ENCODE measurements at regions not wholly inside any gene's neighbourhood (a gene's known extent, or its start where the extent isn't known, plus 50 kb on each side); places are given as distances from the start of the nearest gene placed in this dataset.
"Not testable (repeated sequence)": the region's sequence is repeated elsewhere in the genome, so short reads cannot be mapped to it uniquely, and the experiment has no call there.

DNA sequence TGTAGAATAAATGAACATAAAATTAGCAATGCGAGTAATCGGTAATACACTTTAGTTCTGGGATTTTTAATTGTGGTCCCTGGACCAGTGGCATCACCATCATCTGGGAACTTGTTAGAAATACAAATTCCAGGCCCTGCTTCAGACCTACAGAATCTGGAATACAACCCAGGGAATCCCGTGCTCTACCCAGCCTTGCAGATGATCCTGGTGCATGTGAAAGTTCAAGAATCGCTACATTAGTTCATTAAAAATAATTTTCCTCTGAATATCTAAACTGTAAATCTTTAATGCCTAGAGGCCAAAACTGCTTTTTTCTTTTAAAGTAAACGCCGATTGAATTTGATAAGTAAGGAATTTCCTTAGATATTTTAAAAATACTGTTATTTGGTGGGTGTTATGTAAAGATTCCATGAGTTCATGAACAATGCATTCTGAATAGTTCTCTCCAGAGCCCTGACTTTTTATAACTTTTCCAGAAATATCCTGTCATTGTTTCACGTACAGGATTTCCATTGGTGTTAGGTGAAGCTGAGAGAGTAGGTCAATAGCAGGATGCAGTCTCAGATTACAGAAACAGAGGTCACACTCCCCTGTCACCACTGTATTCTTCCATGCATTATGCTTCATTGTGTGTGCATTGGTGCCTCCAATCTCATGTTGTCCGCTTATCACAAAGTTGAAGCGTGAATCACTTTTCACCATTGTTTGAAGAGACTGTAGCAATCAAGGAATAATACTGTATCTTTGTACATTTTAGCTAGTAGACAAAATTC lies 596.5 kb upstream of the KLF12 start:
- Mint-ChIP-seq H3K4me1 (peaks cover 9% of the 10 kb centered on the region), H3K27ac (no peak overlapping the region), H3K9me3 (peaks cover 8% of the 10 kb centered on the region), H3K36me3 (no peaks in the 10 kb centered on the region), H3K4me3 (no peak overlapping the region), H3K27me3 (ENCODE audit: insufficient read depth, low read depth) (peaks cover 5% of the 10 kb centered on the region)
- TF ChIP-seq EZH2 (IDR thresholded peaks at IDR 0.05) (no peak), EZH2phosphoT487 (IDR thresholded peaks at IDR 0.05) (no peak)
- TF ChIP-seq, protein P1, sequence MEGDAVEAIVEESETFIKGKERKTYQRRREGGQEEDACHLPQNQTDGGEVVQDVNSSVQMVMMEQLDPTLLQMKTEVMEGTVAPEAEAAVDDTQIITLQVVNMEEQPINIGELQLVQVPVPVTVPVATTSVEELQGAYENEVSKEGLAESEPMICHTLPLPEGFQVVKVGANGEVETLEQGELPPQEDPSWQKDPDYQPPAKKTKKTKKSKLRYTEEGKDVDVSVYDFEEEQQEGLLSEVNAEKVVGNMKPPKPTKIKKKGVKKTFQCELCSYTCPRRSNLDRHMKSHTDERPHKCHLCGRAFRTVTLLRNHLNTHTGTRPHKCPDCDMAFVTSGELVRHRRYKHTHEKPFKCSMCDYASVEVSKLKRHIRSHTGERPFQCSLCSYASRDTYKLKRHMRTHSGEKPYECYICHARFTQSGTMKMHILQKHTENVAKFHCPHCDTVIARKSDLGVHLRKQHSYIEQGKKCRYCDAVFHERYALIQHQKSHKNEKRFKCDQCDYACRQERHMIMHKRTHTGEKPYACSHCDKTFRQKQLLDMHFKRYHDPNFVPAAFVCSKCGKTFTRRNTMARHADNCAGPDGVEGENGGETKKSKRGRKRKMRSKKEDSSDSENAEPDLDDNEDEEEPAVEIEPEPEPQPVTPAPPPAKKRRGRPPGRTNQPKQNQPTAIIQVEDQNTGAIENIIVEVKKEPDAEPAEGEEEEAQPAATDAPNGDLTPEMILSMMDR (IDR thresholded peaks at IDR 0.05), result no peak
- H3K4me2 ChIP-seq, result no peak overlapping the region
- no peaks in the 10 kb centered on the region for H3K27me3 ChIP-seq
- H3K4me3 ChIP-seq, result no peak overlapping the region
- H3K27ac ChIP-seq, result no peak overlapping the region
- no peak overlapping the region for H2AFZ ChIP-seq (replicated peaks)
- H4K20me1 ChIP-seq (ENCODE audit: low read depth), result no peaks in the 10 kb centered on the region
- H3K9me3 ChIP-seq (ENCODE audit: low read depth), result no peaks in the 10 kb centered on the region
- no peaks in the 10 kb centered on the region for H3K36me3 ChIP-seq
- no peak overlapping the region for H3K9ac ChIP-seq
- no peaks in the 10 kb centered on the region for H3K4me1 ChIP-seq
- H3K79me2 ChIP-seq (ENCODE audit: low read depth), result no peaks in the 10 kb centered on the region
- H3F3A ChIP-seq (ENCODE audit: low read depth), result no peaks in the 10 kb centered on the region
- no peak for DNase-seq (ENCODE audit: low spot score)

DNA sequence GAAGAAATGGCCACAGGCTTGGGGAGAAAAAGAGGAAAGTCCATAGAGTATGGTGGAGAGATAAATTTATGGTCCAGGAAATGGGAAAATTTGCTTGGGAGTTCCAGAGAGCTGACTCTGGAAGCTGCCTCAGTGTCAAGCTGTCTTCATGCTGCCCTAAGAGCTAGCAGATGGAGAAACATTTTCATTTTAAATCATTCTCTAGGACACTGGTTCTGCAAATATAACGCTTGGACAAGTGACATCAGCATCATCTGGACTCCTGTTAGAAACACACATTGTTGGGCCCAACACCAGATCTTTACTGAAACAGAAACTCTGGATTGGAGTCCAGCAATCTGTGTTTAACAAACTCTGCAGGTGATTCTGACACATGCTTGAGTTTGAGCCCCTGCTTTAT lies 592.0 kb upstream of the KLF12 start:
- Histone ChIP-seq H3K4me3 (no peak overlapping the region), H3K4me1 (no peaks in the 10 kb centered on the region), H3K9me3 (ENCODE audit: low read depth) (no peaks in the 10 kb centered on the region), H3F3A (ENCODE audit: low read depth) (no peaks in the 10 kb centered on the region), H2AFZ (replicated peaks) (no peak overlapping the region), H3K79me2 (ENCODE audit: low read depth) (no peaks in the 10 kb centered on the region), H3K4me2 (no peak overlapping the region), H4K20me1 (ENCODE audit: low read depth) (no peaks in the 10 kb centered on the region), H3K27me3 (no peaks in the 10 kb centered on the region), H3K9ac (no peak overlapping the region), H3K27ac (no peak overlapping the region), H3K36me3 (no peaks in the 10 kb centered on the region)
- no peaks in the 10 kb centered on the region for H3K4me1 Mint-ChIP-seq
- no peaks in the 10 kb centered on the region for H3K36me3 Mint-ChIP-seq
- H3K27ac Mint-ChIP-seq, result no peak overlapping the region
- peaks cover 2% of the 10 kb centered on the region for H3K9me3 Mint-ChIP-seq
- no peak overlapping the region for H3K4me3 Mint-ChIP-seq
- no peak for DNase-seq (ENCODE audit: low spot score)
- peaks cover 5% of the 10 kb centered on the region for H3K27me3 Mint-ChIP-seq (ENCODE audit: insufficient read depth, low read depth)
- TF ChIP-seq EZH2 (IDR thresholded peaks at IDR 0.05), result no peak
- no peak for TF ChIP-seq EZH2phosphoT487 (IDR thresholded peaks at IDR 0.05)
- TF ChIP-seq, protein P1 (IDR thresholded peaks at IDR 0.05), result no peak

DNA sequence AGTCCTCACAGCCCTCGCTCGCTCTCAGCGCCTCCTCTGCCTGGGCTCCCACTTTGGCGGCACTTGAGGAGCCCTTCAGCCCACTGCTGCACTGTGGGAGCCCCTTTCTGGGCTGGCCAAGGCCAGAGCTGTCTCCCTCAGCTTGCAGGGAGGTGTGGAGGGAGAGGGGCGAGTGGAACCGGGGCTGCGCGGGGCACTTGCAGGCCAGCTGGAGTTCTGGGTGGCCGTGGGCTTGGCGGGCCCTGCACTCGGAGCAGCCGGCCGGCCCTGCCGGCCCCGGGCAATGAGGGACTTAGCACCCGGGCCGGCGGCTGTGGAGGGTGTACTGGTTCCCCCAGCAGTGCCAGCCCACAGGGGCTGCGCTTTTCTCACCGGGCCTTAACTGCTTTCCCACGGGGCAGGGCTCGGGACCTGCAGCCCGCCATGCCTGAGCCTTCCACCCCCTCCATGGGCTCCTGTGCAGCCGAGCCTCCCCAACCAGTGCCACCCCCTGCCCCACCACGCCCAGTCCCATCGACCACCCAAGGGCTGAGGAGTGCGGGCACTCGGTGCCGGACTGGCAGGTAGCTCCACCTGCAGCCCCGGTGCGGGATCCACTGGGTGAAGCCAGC lies 584.1 kb upstream of the KLF12 start:
- not testable (repeated sequence) for H3K4me3 Mint-ChIP-seq; H3K9me3 ChIP-seq (ENCODE audit: low read depth); DNase-seq (ENCODE audit: low spot score); H3K27ac Mint-ChIP-seq; H4K20me1 ChIP-seq (ENCODE audit: low read depth); H3K4me2 ChIP-seq; H3K4me1 Mint-ChIP-seq; H3K36me3 ChIP-seq; H3F3A ChIP-seq (ENCODE audit: low read depth); H3K4me3 ChIP-seq; H3K27ac ChIP-seq; H3K4me1 ChIP-seq; H3K36me3 Mint-ChIP-seq; H3K27me3 ChIP-seq; H2AFZ ChIP-seq (replicated peaks); H3K79me2 ChIP-seq (ENCODE audit: low read depth); H3K27me3 Mint-ChIP-seq (ENCODE audit: insufficient read depth, low read depth); H3K9ac ChIP-seq
- H3K9me3 Mint-ChIP-seq, result peaks cover 43% of the 10 kb centered on the region

DNA sequence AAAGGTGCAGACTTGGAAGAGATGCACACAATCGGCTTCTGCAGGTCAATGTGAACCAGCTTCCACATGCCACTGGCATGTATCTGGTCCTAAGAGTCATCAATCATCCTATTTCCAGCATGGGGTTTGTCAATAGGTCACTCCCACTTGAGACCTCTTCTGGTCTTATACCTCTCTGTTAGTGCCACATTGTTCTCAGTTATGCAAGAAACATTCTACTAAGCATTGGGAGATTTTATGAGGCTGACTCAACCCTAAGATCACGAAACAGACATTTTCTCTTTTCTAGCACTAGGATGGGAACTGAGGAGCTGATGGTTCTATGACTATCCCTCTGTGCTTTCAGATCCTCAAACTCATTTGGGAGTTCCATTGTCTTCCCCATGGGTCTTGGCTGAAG lies 581.5 kb upstream of the KLF12 start:
- no peaks in the 10 kb centered on the region for H3F3A ChIP-seq (ENCODE audit: low read depth)
- no peak overlapping the region for H3K4me2 ChIP-seq
- no peak overlapping the region for H2AFZ ChIP-seq (replicated peaks)
- no peak overlapping the region for H3K4me3 Mint-ChIP-seq
- no peak overlapping the region for H3K4me3 ChIP-seq
- H3K9me3 ChIP-seq (ENCODE audit: low read depth), result no peaks in the 10 kb centered on the region
- no peak for DNase-seq (ENCODE audit: low spot score)
- H3K79me2 ChIP-seq (ENCODE audit: low read depth), result no peaks in the 10 kb centered on the region
- no peak overlapping the region for H3K27ac Mint-ChIP-seq
- no peaks in the 10 kb centered on the region for H3K36me3 ChIP-seq
- no peaks in the 10 kb centered on the region for H4K20me1 ChIP-seq (ENCODE audit: low read depth)
- H3K27me3 Mint-ChIP-seq (ENCODE audit: insufficient read depth, low read depth), result peaks cover 7% of the 10 kb centered on the region
- peaks cover 6% of the 10 kb centered on the region for H3K36me3 Mint-ChIP-seq
- H3K4me1 Mint-ChIP-seq, result no peaks in the 10 kb centered on the region
- H3K9ac ChIP-seq, result no peak overlapping the region
- H3K27ac ChIP-seq, result no peak overlapping the region
- no peaks in the 10 kb centered on the region for H3K4me1 ChIP-seq
- H3K9me3 Mint-ChIP-seq, result peaks cover 47% of the 10 kb centered on the region
- no peaks in the 10 kb centered on the region for H3K27me3 ChIP-seq
- TF ChIP-seq EZH2 (IDR thresholded peaks at IDR 0.05), result no peak
- TF ChIP-seq EZH2phosphoT487 (IDR thresholded peaks at IDR 0.05), result no peak
- TF ChIP-seq, protein P1 (IDR thresholded peaks at IDR 0.05), result no peak

Measured in neural progenitor cell (in vitro differentiated cells).